Brain microvascular endothelial cell (primary cell): ENCODE measurements at regions not wholly inside any gene's neighbourhood (a gene's known extent, or its start where the extent isn't known, plus 50 kb on each side); places are given as distances from the start of the nearest gene placed in this dataset.

Source experiments
- DNase-seq: peaks from one replicate; pipeline ENCODE4 v3.0.0-alpha.2; 2020
- H3K27ac ChIP-seq: fragments of 250-450 bp; sonication (Bioruptor Pico); 2 replicates; pipeline ENCODE4 v1.5.1; 2020; ENCODE audit warnings: mild to moderate bottlenecking, moderate library complexity
- H3K27me3 ChIP-seq: fragments of 250-450 bp; sonication (Bioruptor Pico); replicated peaks from 2 replicates; pipeline ENCODE4 v1.5.1; 2020; ENCODE audit warnings: mild to moderate bottlenecking
- H3K36me3 ChIP-seq: fragments of 250-450 bp; sonication (Bioruptor Pico); replicated peaks from 2 replicates; pipeline ENCODE4 v1.5.1; 2020; ENCODE audit warnings: mild to moderate bottlenecking
- H3K4me3 ChIP-seq: 2 replicates; pipeline ENCODE4 v1.5.1; 2011; ENCODE audit warnings: low read depth, mild to moderate bottlenecking, control low read depth, low read length, moderate library complexity
- in situ Hi-C: cut with HindIII; loops from 2 replicates; pipeline ENCODE4 v1.10.0; 2017; ENCODE audit warnings: low sequenced_read_pairs, low pct_ligation_motif_present
- TF ChIP-seq, protein P1 (sequence below): IDR thresholded peaks from 2 replicates; pipeline ENCODE4 v1.5.1; 2011; ENCODE audit warnings: low read depth, mild to moderate bottlenecking, moderate library complexity, low read length, control low read depth, inconsistent platforms; ENCODE audit errors: missing control alignments

DNA sequence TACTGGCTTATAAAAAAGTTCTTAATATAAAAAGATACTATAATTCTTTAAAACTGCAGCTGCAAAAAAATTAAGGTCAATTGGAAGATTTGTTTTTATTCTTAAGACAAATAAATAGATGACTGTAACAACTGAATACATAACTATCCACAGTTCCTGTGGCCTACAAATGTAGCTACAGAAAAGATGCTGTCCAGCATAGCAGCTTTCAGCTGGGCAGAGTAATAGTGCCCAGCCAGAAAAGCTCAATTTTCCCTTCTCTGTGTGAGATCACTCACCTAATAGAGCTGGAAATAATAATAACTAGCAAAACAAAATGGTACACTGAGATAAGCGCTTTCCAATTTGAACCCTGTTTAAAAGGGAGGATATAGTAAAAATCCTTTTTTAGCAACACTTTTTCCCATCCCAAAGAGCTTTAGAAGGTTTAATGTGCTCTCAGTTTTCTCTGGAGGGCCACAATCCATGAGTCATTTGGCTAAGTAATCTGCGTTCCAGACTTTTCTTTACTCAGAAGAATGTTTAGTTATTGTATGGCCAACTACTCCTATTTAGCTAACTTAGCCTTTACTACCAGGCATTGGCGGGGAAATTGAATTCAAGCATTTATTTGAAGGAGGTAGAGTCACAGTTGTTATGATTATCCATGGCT, 158.1 kb upstream of the SLC39A10 start:
- in situ Hi-C loops: loop anchor here (25.0 kb wide), 1 partner anchor 163 kb away; the partner anchor contains the start of gene SLC39A10
- TF ChIP-seq, protein P1, sequence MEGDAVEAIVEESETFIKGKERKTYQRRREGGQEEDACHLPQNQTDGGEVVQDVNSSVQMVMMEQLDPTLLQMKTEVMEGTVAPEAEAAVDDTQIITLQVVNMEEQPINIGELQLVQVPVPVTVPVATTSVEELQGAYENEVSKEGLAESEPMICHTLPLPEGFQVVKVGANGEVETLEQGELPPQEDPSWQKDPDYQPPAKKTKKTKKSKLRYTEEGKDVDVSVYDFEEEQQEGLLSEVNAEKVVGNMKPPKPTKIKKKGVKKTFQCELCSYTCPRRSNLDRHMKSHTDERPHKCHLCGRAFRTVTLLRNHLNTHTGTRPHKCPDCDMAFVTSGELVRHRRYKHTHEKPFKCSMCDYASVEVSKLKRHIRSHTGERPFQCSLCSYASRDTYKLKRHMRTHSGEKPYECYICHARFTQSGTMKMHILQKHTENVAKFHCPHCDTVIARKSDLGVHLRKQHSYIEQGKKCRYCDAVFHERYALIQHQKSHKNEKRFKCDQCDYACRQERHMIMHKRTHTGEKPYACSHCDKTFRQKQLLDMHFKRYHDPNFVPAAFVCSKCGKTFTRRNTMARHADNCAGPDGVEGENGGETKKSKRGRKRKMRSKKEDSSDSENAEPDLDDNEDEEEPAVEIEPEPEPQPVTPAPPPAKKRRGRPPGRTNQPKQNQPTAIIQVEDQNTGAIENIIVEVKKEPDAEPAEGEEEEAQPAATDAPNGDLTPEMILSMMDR: no peak
- peak; percentile 24 for DNase-seq
- Histone ChIP-seq H3K4me3 (no peak overlapping the region), H3K36me3 (no peaks in the 10 kb centered on the region), H3K27me3 (no peaks in the 10 kb centered on the region), H3K27ac (no peak overlapping the region)

DNA sequence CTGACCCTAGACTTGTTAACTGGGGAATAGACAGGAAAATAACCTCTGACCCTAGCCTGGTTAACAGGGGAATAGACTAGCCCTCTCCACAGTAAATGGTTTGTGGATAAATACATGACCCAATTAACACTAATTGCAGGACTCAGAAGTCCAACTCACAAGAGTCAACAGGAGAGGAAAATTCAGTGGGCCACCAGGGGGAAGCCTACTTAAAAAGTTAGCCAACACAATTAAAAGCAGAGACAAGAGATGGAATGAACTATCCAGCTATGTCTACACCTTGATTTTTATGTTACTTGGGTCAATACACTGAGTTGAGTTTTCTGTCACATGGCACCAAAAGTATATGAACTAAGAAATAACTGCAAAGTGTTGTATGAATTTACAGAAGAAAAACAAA, 158.8 kb upstream of the SLC39A10 start:
- Histone ChIP-seq H3K36me3 (no peaks in the 10 kb centered on the region), H3K27ac (no peak overlapping the region), H3K4me3 (no peak overlapping the region), H3K27me3 (no peaks in the 10 kb centered on the region)
- TF ChIP-seq, protein P1: peak; percentile 52
- in situ Hi-C loops: loop anchor here (25.0 kb wide), 1 partner anchor 164 kb away; the partner anchor contains the start of gene SLC39A10
- DNase-seq: no peak

DNA sequence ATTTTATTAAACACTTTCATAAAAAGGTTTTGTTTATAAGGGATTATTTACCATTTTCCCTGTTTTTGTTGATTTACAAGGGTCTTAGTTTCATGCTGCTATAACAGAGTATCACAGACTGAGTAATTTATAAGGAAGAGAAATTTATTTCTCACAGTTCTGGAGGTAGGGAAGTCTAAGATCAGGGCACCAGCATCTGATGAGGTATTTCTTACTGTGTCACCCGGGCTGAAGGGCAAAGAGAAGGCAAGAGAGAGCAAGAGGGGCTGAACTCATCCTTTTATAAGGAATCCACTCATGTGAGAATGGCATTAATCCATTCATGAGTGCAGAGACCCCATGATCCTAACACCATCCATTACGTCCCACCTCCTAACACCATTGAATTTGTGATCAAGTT, 160.0 kb upstream of the SLC39A10 start:
- H3K36me3 ChIP-seq: no peaks in the 10 kb centered on the region
- in situ Hi-C loops: loop anchor here (25.0 kb wide), 1 partner anchor 165 kb away; the partner anchor contains the start of gene SLC39A10
- TF ChIP-seq, protein P1: no peak
- DNase-seq: no peak
- H3K4me3 ChIP-seq: no peak overlapping the region
- no peak overlapping the region for H3K27ac ChIP-seq
- H3K27me3 ChIP-seq: no peaks in the 10 kb centered on the region

DNA sequence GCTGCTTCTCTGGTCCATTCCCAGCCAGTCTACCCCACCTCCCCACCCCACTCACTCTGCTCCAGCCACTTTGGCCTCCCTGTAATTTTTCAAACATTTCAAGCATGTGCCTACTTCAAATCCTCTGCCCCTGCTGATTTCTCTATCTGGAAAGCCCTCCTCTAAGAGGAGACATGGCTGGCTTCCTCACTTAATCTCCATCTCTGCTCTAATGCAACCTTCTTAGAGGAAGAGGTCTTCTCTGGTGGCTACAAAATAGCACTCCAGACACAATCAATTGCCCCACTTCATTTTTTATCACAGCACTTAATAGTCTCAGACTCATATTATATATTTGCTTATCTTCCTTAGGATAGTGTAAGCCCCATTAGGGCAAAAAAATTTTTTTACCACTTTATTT, 161.1 kb upstream of the SLC39A10 start:
- Histone ChIP-seq H3K27me3 (no peaks in the 10 kb centered on the region), H3K27ac (no peak overlapping the region), H3K36me3 (no peaks in the 10 kb centered on the region), H3K4me3 (no peak overlapping the region)
- DNase-seq: no peak
- TF ChIP-seq, protein P1: no peak
- in situ Hi-C loops: loop anchor here (25.0 kb wide), 1 partner anchor 166 kb away; the partner anchor contains the start of gene SLC39A10

DNA sequence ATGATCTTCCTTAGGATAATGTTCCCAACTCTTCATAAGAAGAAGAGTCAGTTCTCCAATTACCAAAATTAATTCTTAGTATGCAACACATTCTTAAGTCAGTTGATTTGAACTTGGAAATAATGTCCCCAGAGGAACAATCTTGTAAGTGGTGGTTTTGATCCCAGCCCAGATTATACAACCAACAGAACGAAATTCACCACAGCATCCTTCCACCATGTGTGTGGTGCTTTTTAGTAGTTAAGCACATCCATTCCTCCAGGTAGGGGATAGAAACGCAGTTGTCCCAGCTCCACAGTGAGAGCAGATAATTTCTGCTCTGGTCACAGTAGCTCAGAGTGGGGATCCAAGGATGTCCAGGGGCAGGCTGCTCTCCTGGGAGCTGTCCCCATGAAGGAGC, 161.7 kb upstream of the SLC39A10 start:
- Histone ChIP-seq H3K4me3 (no peak overlapping the region), H3K27ac (no peak overlapping the region), H3K27me3 (no peaks in the 10 kb centered on the region), H3K36me3 (no peaks in the 10 kb centered on the region)
- DNase-seq: no peak
- TF ChIP-seq, protein P1: no peak
- in situ Hi-C loops: loop anchor here (25.0 kb wide), 1 partner anchor 167 kb away; the partner anchor contains the start of gene SLC39A10
